Heart left ventricle (tissue), 16 donors: ENCODE measurements at regions not wholly inside any gene's neighbourhood (a gene's known extent, or its start where the extent isn't known, plus 50 kb on each side); places are given as distances from the start of the nearest gene placed in this dataset.

Experiments
- ATAC-seq, 4 donors: fragments of 200-7000 bp; cut with Tn5 transposase; one replicate each; pipeline ENCODE4 v1.9.1; 2020 to 2022; ENCODE audit warnings: moderate library complexity in 4 of 4, mild to moderate bottlenecking in 3 of 4, moderate number of reproducible peaks in 1 of 4
- DNase-seq, 5 donors: peaks; one replicate each; pipeline ENCODE4 v3.0.0-alpha.2; 2020
- H3K27ac ChIP-seq, 12 donors: fragments of 200-600 bp; sonication (generic) in 4 of 12; one replicate each; pipeline versions ENCODE4 v1.5.0 to v1.8.0; 2016 to 2022; ENCODE audit warnings: mild to moderate bottlenecking in 2 of 12
- H3K27me3 ChIP-seq, 9 donors: fragments of 200-600 bp; sonication (generic) in 2 of 9; one replicate each; pipeline versions ENCODE4 v1.5.1 to v1.8.0; 2016 to 2022; ENCODE audit warnings: mild to moderate bottlenecking in 3 of 9
- H3K36me3 ChIP-seq, 9 donors: fragments of 200-600 bp; sonication (generic) in 2 of 9; one replicate each; pipeline versions ENCODE4 v1.5.0 to v1.8.0; 2018 to 2022; ENCODE audit warnings: mild to moderate bottlenecking in 2 of 9
- H3K4me1 ChIP-seq, 12 donors: fragments of 200-600 bp; sonication (generic) in 4 of 12; one replicate each; pipeline versions ENCODE4 v1.5.0 to v1.8.0; 2016 to 2022; ENCODE audit warnings: mild to moderate bottlenecking in 3 of 12
- H3K4me3 ChIP-seq, 12 donors: fragments of 200-600 bp; sonication (generic) in 4 of 12; one replicate each; pipeline versions ENCODE4 v1.5.0 to v1.8.0; 2017 to 2022; ENCODE audit warnings: mild to moderate bottlenecking in 9 of 12, moderate library complexity in 4 of 12
- H3K9me3 ChIP-seq, 12 donors: fragments of 200-600 bp; sonication (generic) in 4 of 12; one replicate each; pipeline versions ENCODE4 v1.5.0 to v1.8.0; 2016 to 2022; ENCODE audit warnings: mild to moderate bottlenecking in 1 of 12
- CTCF ChIP-seq, 12 donors: fragments of 200-600 bp; sonication (generic) in 4 of 12; IDR thresholded peaks; one replicate each; pipeline versions ENCODE4 v1.5.0 to v1.8.0; 2018 to 2022; ENCODE audit warnings: antibody characterized with exemption in 12 of 12, mild to moderate bottlenecking in 5 of 12
- POLR2A ChIP-seq, 2 donors: fragments of 450-650 bp; IDR thresholded peaks; one replicate each; pipeline ENCODE4 v1.6.1; 2017; ENCODE audit warnings: antibody characterized with exemption in 2 of 2, mild to moderate bottlenecking in 2 of 2, moderate library complexity in 2 of 2
- WGBS, 4 donors: extraction: QIAGEN DNeasy Blood & Tissue Kit in 2 of 4; methylation state at CpG; one replicate each; pipeline versions ENCODE4 v1.1.5 to v1.1.7; 2013 to 2018; 5-methylcytosine and 5-hydroxymethylcytosine counted together
- intact Hi-C, 10 donors: fragments of 100-400 bp; cut with DNase I; formaldehyde crosslinking; loops; one replicate each; pipeline versions ENCODE4 v1.11.1 to v1.14.2; 2022
- donor health status: ischemic (EF 13 %, LVEDD 7.1; RV severe dilation, severe dysfunction).
- donor health status: healthy with polysubstance abuse.
- donor health status: DM: no; HTN: yes; CAD: no.
- donor health status: DM: no; HTN: no; CAD: no.
- donor health status: ischemic (EF 25% LVEDD 6.9; RV normal size, moderate dysfunction).
- donor health status: ischemic (EF 25% LVEDD 5.7; RV mildly dilated, moderate dysfunction).
- donor health status: healthy.
- donor health status: DM: yes; HTN: yes; CAD: no.
- donor health status: ischemic (EF 35%, LVEDD 5.7; RV mildly dilated, moderate dysfunction).
- donor health status: nonischemic (EF 11% LVEDD 7.7; RV severe dilation, severe dysfunction).
- donor health status: DM: yes; HTN: yes; CAD: no.
- donor health status: PGD.
- donor health status: ischemic (EF 29% LVEDD 5.4; RV normal size, mild dysfunction).
- donor health status: nonischemic (EF 23%, LVEDD 6.1; RV moderate dilation, normal function).

DNA sequence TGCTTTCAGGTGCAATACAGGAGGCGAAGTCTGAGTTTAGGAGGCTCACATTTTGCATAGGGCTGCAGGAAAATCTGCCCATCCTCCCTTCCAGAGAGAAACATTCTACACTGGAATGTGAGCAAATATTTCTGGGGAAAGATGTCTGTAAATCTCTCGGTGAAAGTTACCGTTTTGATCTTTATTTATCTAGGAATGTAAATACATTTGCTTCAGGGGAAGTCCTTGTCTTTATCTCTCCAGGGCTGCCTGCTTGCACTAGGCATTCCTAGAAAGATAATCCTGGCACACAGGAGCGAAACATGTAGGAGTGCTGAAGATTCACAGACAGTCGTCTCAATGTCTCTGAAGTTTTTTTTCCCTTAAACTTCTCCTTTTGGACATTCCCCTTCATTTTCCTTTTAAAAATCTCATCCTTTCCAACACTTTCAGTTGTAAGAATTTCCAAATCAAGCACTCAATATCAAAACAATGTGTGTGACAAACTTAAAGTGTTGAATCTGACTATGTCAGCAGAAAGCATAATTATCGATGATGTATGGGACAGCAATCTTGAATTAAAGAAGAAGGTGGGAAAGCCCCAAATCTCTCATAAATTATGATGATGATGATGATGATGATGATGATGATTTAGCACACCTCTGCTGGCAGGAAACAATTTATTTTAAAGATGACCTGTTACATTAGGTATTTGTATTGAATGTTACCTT, 113.4 kb upstream of the RESF1 start:
- no peak for TF ChIP-seq POLR2A (IDR thresholded peaks at IDR 0.05)
- TF ChIP-seq CTCF (IDR thresholded peaks at IDR 0.05), result no peak

DNA sequence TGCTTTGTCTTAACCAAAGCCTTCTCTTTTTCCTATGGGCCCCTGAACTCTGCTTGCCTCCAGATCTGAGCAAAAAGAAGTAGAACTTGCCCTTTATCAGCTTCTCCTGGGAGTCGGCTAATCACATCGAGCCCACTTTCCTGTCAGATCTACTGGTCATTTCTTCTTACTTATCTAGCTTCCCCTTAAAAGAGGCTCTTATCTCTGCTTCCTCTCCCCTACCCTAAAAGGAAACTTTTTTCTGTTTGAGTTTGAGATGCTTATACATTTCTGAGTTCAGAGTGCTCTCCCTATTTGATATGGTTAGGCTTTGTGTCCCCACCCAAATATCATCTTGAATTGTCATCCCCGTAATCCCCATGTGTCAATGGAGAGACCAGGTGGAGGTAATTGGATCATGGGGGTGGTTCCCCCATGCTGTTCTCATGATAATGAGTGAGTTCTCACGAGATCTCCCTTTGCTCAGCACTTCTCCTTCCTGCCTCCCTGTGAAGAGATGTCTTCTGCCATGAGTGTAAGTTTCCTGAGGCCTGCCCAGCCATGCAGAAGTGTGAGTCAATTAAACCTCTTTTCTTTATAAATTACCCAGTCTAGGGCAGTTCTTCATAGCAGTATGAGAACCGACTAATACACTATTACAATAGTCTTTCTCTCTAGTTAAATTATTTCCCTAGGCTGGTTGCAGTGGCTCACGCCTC, 114.7 kb upstream of the AMN1 start:
- WGBS, 4 donors, result 66 to 78% (median 69%) methylated on average over 6 of the region's 6 CpGs
- intact Hi-C loops, result no loop called here

More for the DNA sequence above, 113.4 kb upstream of the RESF1 start:
- intact Hi-C loops, result no loop called here
- Histone ChIP-seq H3K27ac (no peak overlapping the region), H3K36me3 (no peaks in the 10 kb centered on the region), H3K4me3 (no peak overlapping the region), H3K9me3 (peaks cover 0 to 38% (median 29%) of the 10 kb centered on the region in 12 donors), H3K4me1 (no peaks in the 10 kb centered on the region), H3K27me3 (no peaks in the 10 kb centered on the region)
- 49 to 68% (median 59%) methylated on average over 6 of the region's 6 CpGs for WGBS, 4 donors
- no peak for ATAC-seq
- no peak for DNase-seq

DNA sequence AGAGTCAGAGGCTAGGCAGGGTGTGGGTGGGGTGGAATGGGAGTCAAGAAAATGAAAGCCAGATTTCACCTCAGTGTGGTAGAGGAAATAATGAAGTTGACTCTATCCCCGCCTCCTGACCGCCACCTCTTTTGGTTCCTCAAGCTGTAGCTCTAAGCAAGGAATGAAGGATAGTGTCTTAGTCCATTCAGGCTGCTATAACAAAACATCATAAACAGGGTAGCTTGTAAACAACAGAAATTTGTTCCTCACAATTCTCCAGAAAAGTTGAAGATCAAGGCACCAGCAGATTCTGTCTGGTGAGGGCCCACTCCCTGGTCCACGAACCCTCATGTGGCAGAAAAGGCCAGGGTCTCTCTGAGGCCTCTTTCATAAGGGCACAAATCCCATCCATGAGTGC, 109.1 kb upstream of the AMN1 start:
- ATAC-seq, result no peak
- intact Hi-C loops, result loop anchor here in 1 of 10 donors (10.0 kb wide), 1 partner anchor 117 kb away; the partner anchor contains the start of gene RESF1
- no peaks in the 10 kb centered on the region for H3K27me3 ChIP-seq

More for the DNA sequence above, 114.7 kb upstream of the AMN1 start:
- DNase-seq (no peak), ATAC-seq (no peak)
- Histone ChIP-seq H3K27me3 (no peaks in the 10 kb centered on the region), H3K9me3 (peaks cover 0 to 16% (median 7%) of the 10 kb centered on the region in 12 donors), H3K4me1 (no peaks in the 10 kb centered on the region), H3K36me3 (no peaks in the 10 kb centered on the region), H3K27ac (no peak overlapping the region), H3K4me3 (no peak overlapping the region)
- TF ChIP-seq POLR2A (IDR thresholded peaks at IDR 0.05) (no peak), CTCF (IDR thresholded peaks at IDR 0.05) (no peak)

More for the DNA sequence above, 109.1 kb upstream of the AMN1 start:
- 91 to 96% (median 95%) methylated on average over 3 of the region's 3 CpGs for WGBS, 4 donors
- H3K4me1 ChIP-seq, result peaks cover 0 to 19% (median 0%) of the 10 kb centered on the region in 12 donors
- DNase-seq, result no peak
- TF ChIP-seq CTCF (IDR thresholded peaks at IDR 0.05) (no peak), POLR2A (IDR thresholded peaks at IDR 0.05) (no peak)
- no peaks in the 10 kb centered on the region for H3K36me3 ChIP-seq
- H3K27ac ChIP-seq, result no peak overlapping the region
- peaks cover 0 to 20% (median 1%) of the 10 kb centered on the region in 12 donors for H3K9me3 ChIP-seq
- no peak overlapping the region for H3K4me3 ChIP-seq
